ENCODE measurements at regions not wholly inside any gene's neighbourhood (a gene's known extent, or its start where the extent isn't known, plus 50 kb on each side); places are given as distances from the start of the nearest gene placed in this dataset.

- TF ChIP-seq POLR2A (IDR thresholded peaks at IDR 0.05), result no peak
- TF ChIP-seq CTCF (IDR thresholded peaks at IDR 0.05), result no peak
These were observed 66.2 kb downstream of the DHCR7 start for GRCh38 chr11:71381781-71382505.
